ENCODE measurements at regions not wholly inside any gene's neighbourhood (a gene's known extent, or its start where the extent isn't known, plus 50 kb on each side); places are given as distances from the start of the nearest gene placed in this dataset.
"Not testable (repeated sequence)": the region's sequence is repeated elsewhere in the genome, so short reads cannot be mapped to it uniquely, and the experiment has no call there.

DNA sequence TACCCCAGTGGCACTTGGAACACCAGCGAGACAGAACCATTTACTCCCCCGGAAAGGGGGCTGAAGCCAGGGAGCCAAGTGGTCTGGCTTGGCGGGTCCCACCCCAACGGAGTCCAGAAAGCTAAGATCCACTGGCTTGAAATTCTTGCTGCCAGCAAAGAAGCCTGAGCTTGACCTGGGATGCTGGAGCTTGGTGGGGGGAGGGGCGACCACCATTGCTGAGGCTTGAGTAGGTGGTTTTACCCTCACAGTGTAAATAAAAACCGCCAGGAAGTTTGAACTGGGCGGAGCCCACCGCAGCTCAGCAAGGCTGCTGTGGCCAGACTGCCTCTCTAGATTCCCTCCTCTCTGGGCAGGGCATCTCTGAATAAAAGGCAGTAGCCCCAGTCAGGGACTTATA, 62.8 kb downstream of the RPS24 start:
- H3K36me3 ChIP-seq (replicated peaks in 1 of 2); H3K4me3 ChIP-seq; H3K27me3 ChIP-seq; H3K27ac ChIP-seq; DNase-seq; H3K4me1 ChIP-seq (replicated peaks in 1 of 2); intact Hi-C loops (cut with DNase I); H3K9me3 ChIP-seq (replicated peaks in 1 of 3): not testable (repeated sequence)
- WGBS, 4 donors: 55 to 76% (median 68%) methylated on average over 4 to 8 of the region's 8 CpGs

- DNase-seq; H3K4me3 ChIP-seq; H3K9me3 ChIP-seq (replicated peaks in 1 of 3); H3K4me1 ChIP-seq (replicated peaks in 1 of 2); H3K36me3 ChIP-seq (replicated peaks in 1 of 2); intact Hi-C loops (cut with DNase I); H3K27ac ChIP-seq; H3K27me3 ChIP-seq: not testable (repeated sequence)
- 92 to 100% (median 96%) methylated on average over 2 of the region's 2 CpGs for WGBS, 4 donors
Measured at GRCh38 chr10:78102593-78102992, 68.9 kb downstream of the RPS24 start.

GRCh38 chr10:78109210-78109609, 75.5 kb downstream of the RPS24 start:
- no peak for DNase-seq
- WGBS, 4 donors: 39 to 44% (median 41%) methylated on average over 2 of the region's 2 CpGs
- TF ChIP-seq POLR2A (IDR thresholded peaks at IDR 0.05): no peak
- TF ChIP-seq, protein P1, sequence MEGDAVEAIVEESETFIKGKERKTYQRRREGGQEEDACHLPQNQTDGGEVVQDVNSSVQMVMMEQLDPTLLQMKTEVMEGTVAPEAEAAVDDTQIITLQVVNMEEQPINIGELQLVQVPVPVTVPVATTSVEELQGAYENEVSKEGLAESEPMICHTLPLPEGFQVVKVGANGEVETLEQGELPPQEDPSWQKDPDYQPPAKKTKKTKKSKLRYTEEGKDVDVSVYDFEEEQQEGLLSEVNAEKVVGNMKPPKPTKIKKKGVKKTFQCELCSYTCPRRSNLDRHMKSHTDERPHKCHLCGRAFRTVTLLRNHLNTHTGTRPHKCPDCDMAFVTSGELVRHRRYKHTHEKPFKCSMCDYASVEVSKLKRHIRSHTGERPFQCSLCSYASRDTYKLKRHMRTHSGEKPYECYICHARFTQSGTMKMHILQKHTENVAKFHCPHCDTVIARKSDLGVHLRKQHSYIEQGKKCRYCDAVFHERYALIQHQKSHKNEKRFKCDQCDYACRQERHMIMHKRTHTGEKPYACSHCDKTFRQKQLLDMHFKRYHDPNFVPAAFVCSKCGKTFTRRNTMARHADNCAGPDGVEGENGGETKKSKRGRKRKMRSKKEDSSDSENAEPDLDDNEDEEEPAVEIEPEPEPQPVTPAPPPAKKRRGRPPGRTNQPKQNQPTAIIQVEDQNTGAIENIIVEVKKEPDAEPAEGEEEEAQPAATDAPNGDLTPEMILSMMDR (IDR thresholded peaks at IDR 0.05): no peak
- Histone ChIP-seq H3K36me3 (replicated peaks in 1 of 2) (no peaks in the 10 kb centered on the region), H3K4me1 (replicated peaks in 1 of 2) (no peaks in the 10 kb centered on the region), H3K27ac (no peak overlapping the region), H3K27me3 (no peaks in the 10 kb centered on the region), H3K4me3 (no peak overlapping the region), H3K9me3 (replicated peaks in 1 of 3) (no peaks in the 10 kb centered on the region)
- intact Hi-C loops (cut with DNase I): no loop called here

- Histone ChIP-seq H3K27me3 (no peaks in the 10 kb centered on the region), H3K36me3 (replicated peaks in 1 of 2) (no peaks in the 10 kb centered on the region), H3K4me1 (replicated peaks in 1 of 2) (no peaks in the 10 kb centered on the region), H3K4me3 (no peak overlapping the region), H3K27ac (no peak overlapping the region), H3K9me3 (replicated peaks in 1 of 3) (no peaks in the 10 kb centered on the region)
- no peak for TF ChIP-seq POLR2A (IDR thresholded peaks at IDR 0.05)
- intact Hi-C loops (cut with DNase I): no loop called here
- no peak for DNase-seq
- WGBS, 4 donors: 47 to 57% (median 49%) methylated on average over 7 of the region's 7 CpGs
Measured at GRCh38 chr10:78115135-78115853, 81.6 kb downstream of the RPS24 start.

GRCh38 chr10:78116361-78116760, 82.7 kb downstream of the RPS24 start:
- intact Hi-C loops (cut with DNase I): no loop called here
- H3K4me3 ChIP-seq: no peak overlapping the region
- DNase-seq: no peak
- no peaks in the 10 kb centered on the region for H3K9me3 ChIP-seq (replicated peaks in 1 of 3)
- 77 to 81% (median 79%) methylated on average over 4 of the region's 4 CpGs for WGBS, 4 donors
- H3K27ac ChIP-seq: no peak overlapping the region
- H3K4me1 ChIP-seq (replicated peaks in 1 of 2): no peaks in the 10 kb centered on the region
- no peaks in the 10 kb centered on the region for H3K27me3 ChIP-seq
- no peaks in the 10 kb centered on the region for H3K36me3 ChIP-seq (replicated peaks in 1 of 2)
- TF ChIP-seq POLR2A (IDR thresholded peaks at IDR 0.05): no peak
- TF ChIP-seq, protein P1 (IDR thresholded peaks at IDR 0.05): no peak

- H3K36me3 ChIP-seq (replicated peaks in 1 of 2): no peaks in the 10 kb centered on the region
- intact Hi-C loops (cut with DNase I): no loop called here
- no peak for DNase-seq
- H3K27ac ChIP-seq: no peak overlapping the region
- peaks cover 0 to 5% (median 0%) of the 10 kb centered on the region in 3 donors for H3K9me3 ChIP-seq (replicated peaks in 1 of 3)
- no peaks in the 10 kb centered on the region for H3K4me1 ChIP-seq (replicated peaks in 1 of 2)
- no peaks in the 10 kb centered on the region for H3K27me3 ChIP-seq
- TF ChIP-seq, protein P1 (IDR thresholded peaks at IDR 0.05): no peak
- TF ChIP-seq POLR2A (IDR thresholded peaks at IDR 0.05): no peak
- no peak overlapping the region for H3K4me3 ChIP-seq
Measured at GRCh38 chr10:78118591-78118990, 84.9 kb downstream of the RPS24 start.
